ENCODE measurements at regions not wholly inside any gene's neighbourhood (a gene's known extent, or its start where the extent isn't known, plus 50 kb on each side); places are given as distances from the start of the nearest gene placed in this dataset.

DNA sequence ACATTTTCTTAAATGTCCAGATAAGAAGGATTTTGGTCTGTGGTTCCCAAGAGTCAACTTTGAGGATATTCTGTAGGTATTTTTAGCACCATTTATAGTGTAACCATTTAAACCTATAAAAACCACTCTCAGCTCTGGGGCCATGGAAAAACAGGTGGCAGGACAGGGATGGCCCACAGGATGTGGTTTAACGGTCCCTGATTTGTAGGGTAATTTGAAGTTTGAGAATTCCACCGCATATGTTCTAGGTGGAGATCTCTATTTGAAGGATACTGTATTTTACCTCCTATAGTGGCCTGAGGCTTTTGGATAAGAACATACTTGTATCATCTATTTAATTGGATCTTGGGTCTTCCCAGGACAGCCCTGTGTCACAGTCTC lies 62.4 kb upstream of the IGLL5 start:
- no peak for DNase-seq

GRCh38 chr22:22827187-22827939 lies 60.3 kb upstream of the IGLL5 start:
- no peak for DNase-seq

DNA sequence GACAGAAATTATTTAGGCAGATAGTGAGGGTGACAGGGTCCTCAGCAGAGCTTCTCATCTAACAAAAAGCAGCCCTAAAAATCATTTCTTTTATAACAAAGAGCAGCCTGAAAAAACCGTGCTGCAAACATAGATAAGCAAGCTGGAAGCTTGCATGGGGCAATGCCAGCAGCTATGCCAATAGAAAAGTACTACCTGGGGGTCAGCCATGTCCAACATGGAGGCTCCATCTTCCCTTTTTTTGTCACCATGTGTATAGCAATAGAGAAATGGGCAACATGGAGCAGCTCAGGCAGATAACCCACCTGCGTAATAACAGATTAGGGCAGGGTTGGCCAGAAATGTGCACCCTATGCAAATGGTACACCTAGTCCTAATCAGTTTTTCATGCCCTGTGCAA lies 57.4 kb upstream of the IGLL5 start:
- DNase-seq: no peak

- DNase-seq: no peak
Observed at GRCh38 chr22:22830957-22831688, 56.5 kb upstream of the IGLL5 start.

- DNase-seq: no peak
Observed at GRCh38 chr22:22833059-22833458, 54.6 kb upstream of the IGLL5 start.

- no peak for DNase-seq
Observed at GRCh38 chr22:22833488-22833887, 54.1 kb upstream of the IGLL5 start.

DNA sequence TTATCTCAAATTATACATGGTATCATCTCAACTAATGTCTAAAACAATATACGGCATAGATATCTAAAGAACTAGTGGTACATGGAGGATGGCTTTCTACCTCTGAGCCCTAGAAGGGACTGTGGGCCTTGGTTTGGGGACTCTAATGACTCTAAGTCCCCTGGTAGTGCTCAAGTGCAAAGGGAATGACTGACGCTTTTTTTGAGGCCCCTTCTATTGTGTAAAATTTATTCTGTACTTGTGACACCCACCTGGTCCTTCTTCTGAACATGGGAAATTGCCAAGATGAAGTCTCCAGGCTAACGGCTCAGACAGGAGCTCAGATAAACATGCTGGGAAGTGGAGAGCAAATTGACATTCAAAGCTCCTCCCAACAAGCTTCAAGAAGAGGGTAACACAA lies 53.4 kb upstream of the IGLL5 start:
- DNase-seq: no peak

DNA sequence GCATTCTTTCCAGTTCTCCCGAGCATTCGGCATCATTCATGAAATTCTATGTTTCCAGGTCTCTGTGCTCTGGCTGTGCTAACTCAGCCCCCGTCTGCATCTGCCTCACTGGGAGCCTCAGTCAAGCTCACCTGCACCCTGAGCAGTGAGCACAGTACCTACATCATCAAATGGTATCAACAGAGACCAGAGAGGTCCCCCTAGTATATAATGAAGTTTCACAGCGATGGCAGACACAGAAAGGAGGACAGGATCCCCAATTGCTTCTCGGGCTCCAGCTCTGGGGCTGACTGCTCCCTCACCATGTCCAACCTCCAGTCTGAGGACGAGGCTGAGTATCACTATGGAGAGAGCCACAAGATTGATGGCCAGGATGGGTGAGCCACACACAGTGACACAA lies 52.8 kb upstream of the IGLL5 start:
- DNase-seq: no peak

- no peak for DNase-seq
Observed at GRCh38 chr22:22835242-22835641, 52.4 kb upstream of the IGLL5 start.

- no peak for DNase-seq
Observed at GRCh38 chr22:22835771-22836291, 51.8 kb upstream of the IGLL5 start.

DNA sequence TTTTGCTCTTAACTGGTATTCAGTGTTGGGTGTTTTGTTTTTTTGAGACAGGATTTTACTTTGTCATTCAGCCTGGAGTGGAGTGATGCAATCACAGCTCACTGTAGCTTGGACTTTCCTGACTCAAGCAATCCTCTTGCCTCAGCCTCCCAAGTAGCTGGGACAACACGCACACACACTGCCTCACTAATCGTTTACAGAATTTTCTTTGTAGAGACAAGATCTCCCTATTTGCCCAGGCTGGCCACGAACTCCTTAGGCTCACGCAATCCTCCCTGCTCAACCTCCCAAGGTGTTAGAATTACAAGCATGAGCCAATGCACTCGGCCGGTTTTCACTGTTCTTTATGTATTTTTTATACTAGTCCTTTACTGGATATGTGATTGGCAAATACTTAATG lies 51.0 kb upstream of the IGLL5 start:
- no peak for DNase-seq
